ENCODE measurements at regions not wholly inside any gene's neighbourhood (a gene's known extent, or its start where the extent isn't known, plus 50 kb on each side); places are given as distances from the start of the nearest gene placed in this dataset.

DNA sequence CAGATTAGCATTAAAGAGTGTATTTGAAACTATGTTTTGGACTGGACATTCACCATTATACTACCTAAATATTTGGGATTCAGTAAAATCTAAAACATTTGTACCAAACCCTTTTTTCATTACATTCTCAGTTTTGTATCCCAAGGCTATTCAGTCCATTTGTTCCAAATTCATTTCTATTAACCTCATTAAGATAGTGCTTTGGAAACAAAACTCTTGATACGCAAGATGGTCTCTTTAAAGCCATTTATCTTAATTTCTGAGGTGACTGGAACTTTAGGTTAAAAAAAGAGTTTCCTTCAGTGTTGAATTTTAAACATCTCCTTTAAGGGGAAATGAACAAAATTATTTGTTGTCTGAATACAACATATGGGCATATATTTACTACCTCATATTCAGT lies 702.5 kb upstream of the GRAMD2B start:
- no peak overlapping the region for H3K27ac ChIP-seq (ENCODE audit: low read depth, low read length, poor library complexity, severe bottlenecking)
- DNase-seq (ENCODE audit: low spot score), result no peak
- no peaks in the 10 kb centered on the region for H3K9me3 ChIP-seq (ENCODE audit: low read length)
- no TSS peak for BruUV-seq (replicated peaks)
- ChIA-PET POLR2A (interaction anchor here (0.6 kb wide), 1 partner anchor 208 kb away, joined by 3 read pairs; no protein-coding TSS in a partner anchor), CTCF (ENCODE audit: unreplicated experiment) (no interaction called here)
- H3K4me3 ChIP-seq (ENCODE audit: low read depth, low read length, poor library complexity, severe bottlenecking), result no peak overlapping the region
- no peak overlapping the region for H3K4me2 ChIP-seq (ENCODE audit: low read length)
- no peak overlapping the region for H2AFZ ChIP-seq (ENCODE audit: low read length)
- intact Hi-C loops (cut with micrococcal nuclease; ENCODE audit: unreplicated experiment), result no loop called here
- TF ChIP-seq, protein P1, sequence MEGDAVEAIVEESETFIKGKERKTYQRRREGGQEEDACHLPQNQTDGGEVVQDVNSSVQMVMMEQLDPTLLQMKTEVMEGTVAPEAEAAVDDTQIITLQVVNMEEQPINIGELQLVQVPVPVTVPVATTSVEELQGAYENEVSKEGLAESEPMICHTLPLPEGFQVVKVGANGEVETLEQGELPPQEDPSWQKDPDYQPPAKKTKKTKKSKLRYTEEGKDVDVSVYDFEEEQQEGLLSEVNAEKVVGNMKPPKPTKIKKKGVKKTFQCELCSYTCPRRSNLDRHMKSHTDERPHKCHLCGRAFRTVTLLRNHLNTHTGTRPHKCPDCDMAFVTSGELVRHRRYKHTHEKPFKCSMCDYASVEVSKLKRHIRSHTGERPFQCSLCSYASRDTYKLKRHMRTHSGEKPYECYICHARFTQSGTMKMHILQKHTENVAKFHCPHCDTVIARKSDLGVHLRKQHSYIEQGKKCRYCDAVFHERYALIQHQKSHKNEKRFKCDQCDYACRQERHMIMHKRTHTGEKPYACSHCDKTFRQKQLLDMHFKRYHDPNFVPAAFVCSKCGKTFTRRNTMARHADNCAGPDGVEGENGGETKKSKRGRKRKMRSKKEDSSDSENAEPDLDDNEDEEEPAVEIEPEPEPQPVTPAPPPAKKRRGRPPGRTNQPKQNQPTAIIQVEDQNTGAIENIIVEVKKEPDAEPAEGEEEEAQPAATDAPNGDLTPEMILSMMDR (conservative IDR thresholded peaks at IDR 0.05; ENCODE audit: low read length), result no peak
- no peak for TF ChIP-seq EZH2phosphoT487 (IDR thresholded peaks at IDR 0.05; ENCODE audit: borderline replicate concordance, low read depth, low read length)
- H3K79me2 ChIP-seq (ENCODE audit: insufficient read depth, low read depth, low read length), result no peaks in the 10 kb centered on the region
- 0 out of 2 replicates have a peak, but pooled peaks cover 5% of the 10 kb centered on the region for H3K9me2 ChIP-seq (ENCODE audit: insufficient read depth, low read length)
- H3K4me1 ChIP-seq (ENCODE audit: insufficient read depth, low read length, poor library complexity, severe bottlenecking), result no peaks in the 10 kb centered on the region
- H4K20me1 ChIP-seq (ENCODE audit: insufficient read depth, low read length), result no peaks in the 10 kb centered on the region
- H3K36me3 ChIP-seq (ENCODE audit: insufficient read depth, low read length), result no peaks in the 10 kb centered on the region

DNA sequence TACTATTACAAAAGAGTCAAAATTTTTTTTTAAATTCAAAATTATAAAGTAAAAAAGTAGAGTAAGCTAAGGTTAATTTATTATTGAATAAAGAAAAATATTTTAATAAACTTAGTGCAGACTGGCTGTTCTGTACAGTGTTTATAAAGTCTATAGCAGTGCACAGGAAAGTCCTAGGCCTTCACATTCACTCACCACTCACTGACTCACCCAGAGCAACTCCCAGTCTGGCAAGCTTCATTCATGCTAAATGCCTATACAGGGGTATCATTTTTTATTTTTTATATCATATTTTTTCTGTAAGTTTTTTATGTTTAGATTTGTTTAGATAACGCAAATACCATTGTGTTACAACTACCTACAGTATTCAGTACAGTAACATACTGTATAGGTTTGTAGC lies 700.7 kb upstream of the GRAMD2B start:
- POLR2A ChIA-PET, result interaction anchor here (0.5 to 0.7 kb wide), 4 partner anchors 76 to 535 kb away, joined by 3 to 4 read pairs (median 4); no protein-coding TSS in a partner anchor
- H3K27ac ChIP-seq (ENCODE audit: low read depth, low read length, poor library complexity, severe bottlenecking), result no peak overlapping the region
- no peaks in the 10 kb centered on the region for H3K4me1 ChIP-seq (ENCODE audit: insufficient read depth, low read length, poor library complexity, severe bottlenecking)
- H3K9me2 ChIP-seq (ENCODE audit: insufficient read depth, low read length), result 0 out of 2 replicates have a peak, but pooled peaks cover 5% of the 10 kb centered on the region
- no peaks in the 10 kb centered on the region for H3K79me2 ChIP-seq (ENCODE audit: insufficient read depth, low read depth, low read length)
- no peaks in the 10 kb centered on the region for H3K9me3 ChIP-seq (ENCODE audit: low read length)
- no TSS peak for BruUV-seq (replicated peaks)
- no peaks in the 10 kb centered on the region for H3K36me3 ChIP-seq (ENCODE audit: insufficient read depth, low read length)
- no peaks in the 10 kb centered on the region for H4K20me1 ChIP-seq (ENCODE audit: insufficient read depth, low read length)
- DNase-seq (ENCODE audit: low spot score), result no peak
- no peak overlapping the region for H3K4me3 ChIP-seq (ENCODE audit: low read depth, low read length, poor library complexity, severe bottlenecking)
- TF ChIP-seq, protein P1 (conservative IDR thresholded peaks at IDR 0.05; ENCODE audit: low read length), result no peak
- TF ChIP-seq EZH2phosphoT487 (IDR thresholded peaks at IDR 0.05; ENCODE audit: borderline replicate concordance, low read depth, low read length), result no peak
- CTCF ChIA-PET (ENCODE audit: unreplicated experiment), result no interaction called here
- intact Hi-C loops (cut with micrococcal nuclease; ENCODE audit: unreplicated experiment), result no loop called here
- H2AFZ ChIP-seq (ENCODE audit: low read length), result no peak overlapping the region
- no peak overlapping the region for H3K4me2 ChIP-seq (ENCODE audit: low read length)

DNA sequence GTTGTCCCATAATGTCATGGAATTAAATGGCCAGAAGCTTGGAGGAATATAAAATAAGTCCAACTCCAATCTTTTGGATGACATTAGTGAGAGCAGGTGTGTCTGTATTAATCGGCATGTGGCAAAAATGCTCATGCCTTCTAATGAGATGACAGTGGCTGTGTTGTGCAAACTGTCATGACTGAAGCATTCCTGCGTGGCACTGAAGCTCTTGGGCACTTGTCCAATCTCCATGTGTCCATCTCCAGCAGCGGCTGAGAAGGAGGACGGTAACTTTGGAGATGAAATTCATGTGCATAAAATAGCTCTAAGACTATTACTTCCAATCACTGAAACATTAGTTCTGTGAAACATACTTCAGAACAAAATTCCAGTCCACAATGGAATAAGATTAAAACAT lies 697.5 kb upstream of the GRAMD2B start:
- intact Hi-C loops (cut with micrococcal nuclease; ENCODE audit: unreplicated experiment), result no loop called here
- no peaks in the 10 kb centered on the region for H3K9me3 ChIP-seq (ENCODE audit: low read length)
- no TSS peak for BruUV-seq (replicated peaks)

More for the DNA sequence above, 697.5 kb upstream of the GRAMD2B start:
- Histone ChIP-seq H3K9me2 (ENCODE audit: insufficient read depth, low read length) (0 out of 2 replicates have a peak, but pooled peaks cover 5% of the 10 kb centered on the region), H3K79me2 (ENCODE audit: insufficient read depth, low read depth, low read length) (no peaks in the 10 kb centered on the region), H3K36me3 (ENCODE audit: insufficient read depth, low read length) (no peaks in the 10 kb centered on the region), H2AFZ (ENCODE audit: low read length) (no peak overlapping the region), H4K20me1 (ENCODE audit: insufficient read depth, low read length) (no peaks in the 10 kb centered on the region), H3K4me3 (ENCODE audit: low read depth, low read length, poor library complexity, severe bottlenecking) (no peak overlapping the region), H3K4me2 (ENCODE audit: low read length) (no peak overlapping the region), H3K27ac (ENCODE audit: low read depth, low read length, poor library complexity, severe bottlenecking) (no peak overlapping the region), H3K4me1 (ENCODE audit: insufficient read depth, low read length, poor library complexity, severe bottlenecking) (no peaks in the 10 kb centered on the region)
- TF ChIP-seq, protein P1 (conservative IDR thresholded peaks at IDR 0.05; ENCODE audit: low read length), result no peak
- TF ChIP-seq EZH2phosphoT487 (IDR thresholded peaks at IDR 0.05; ENCODE audit: borderline replicate concordance, low read depth, low read length), result no peak
- ChIA-PET POLR2A (interaction anchor here (1.2 to 1.4 kb wide), 2 partner anchors 9 to 14 kb away, joined by 3 to 4 read pairs; no protein-coding TSS in a partner anchor), CTCF (ENCODE audit: unreplicated experiment) (no interaction called here)
- DNase-seq (ENCODE audit: low spot score), result no peak
